ENCODE measurements at regions not wholly inside any gene's neighbourhood (a gene's known extent, or its start where the extent isn't known, plus 50 kb on each side); places are given as distances from the start of the nearest gene placed in this dataset.
"Not testable (repeated sequence)": the region's sequence is repeated elsewhere in the genome, so short reads cannot be mapped to it uniquely, and the experiment has no call there.

DNA sequence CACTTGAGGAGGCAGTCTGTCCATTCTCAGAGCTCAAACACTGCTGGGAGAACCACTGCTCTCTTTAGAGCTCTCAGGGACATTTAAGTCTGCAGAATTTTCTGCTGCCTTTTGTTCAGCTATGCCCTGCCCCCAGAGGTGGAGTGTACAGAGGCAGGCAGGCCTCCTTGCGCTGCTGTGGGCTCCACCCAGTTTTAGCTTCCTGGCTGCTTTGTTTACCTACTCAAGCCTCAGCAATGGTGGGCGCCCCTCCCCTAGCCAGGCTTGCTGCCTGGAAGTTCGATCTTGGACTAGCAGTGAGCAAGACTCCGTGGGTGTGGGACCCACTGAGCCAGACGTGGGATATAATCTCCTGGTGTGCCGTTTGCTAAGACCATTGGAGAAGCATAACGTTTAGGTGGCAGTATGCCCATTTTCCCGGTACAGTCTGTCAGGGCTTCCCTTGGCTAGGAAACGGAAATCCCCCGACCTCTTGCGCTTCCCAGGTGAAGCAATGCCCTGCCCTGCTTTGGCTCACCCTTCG is 271.6 kb upstream of the ZNF32 start:
- TF ChIP-seq RAD21 (IDR thresholded peaks at IDR 0.05; ENCODE audit: low read depth); POLR2A (IDR thresholded peaks at IDR 0.05; ENCODE audit: borderline replicate concordance, extremely low read depth, insufficient read depth, insufficient read length); TCF7L2 (IDR thresholded peaks at IDR 0.05; ENCODE audit: borderline replicate concordance, extremely low read depth, insufficient read depth, insufficient read length); YY1 (IDR thresholded peaks at IDR 0.05; ENCODE audit: extremely low read depth, insufficient replicate concordance, low read depth, low read length); SIN3A (IDR thresholded peaks at IDR 0.05; ENCODE audit: low read depth): not testable (repeated sequence)
- TF ChIP-seq, protein P1, sequence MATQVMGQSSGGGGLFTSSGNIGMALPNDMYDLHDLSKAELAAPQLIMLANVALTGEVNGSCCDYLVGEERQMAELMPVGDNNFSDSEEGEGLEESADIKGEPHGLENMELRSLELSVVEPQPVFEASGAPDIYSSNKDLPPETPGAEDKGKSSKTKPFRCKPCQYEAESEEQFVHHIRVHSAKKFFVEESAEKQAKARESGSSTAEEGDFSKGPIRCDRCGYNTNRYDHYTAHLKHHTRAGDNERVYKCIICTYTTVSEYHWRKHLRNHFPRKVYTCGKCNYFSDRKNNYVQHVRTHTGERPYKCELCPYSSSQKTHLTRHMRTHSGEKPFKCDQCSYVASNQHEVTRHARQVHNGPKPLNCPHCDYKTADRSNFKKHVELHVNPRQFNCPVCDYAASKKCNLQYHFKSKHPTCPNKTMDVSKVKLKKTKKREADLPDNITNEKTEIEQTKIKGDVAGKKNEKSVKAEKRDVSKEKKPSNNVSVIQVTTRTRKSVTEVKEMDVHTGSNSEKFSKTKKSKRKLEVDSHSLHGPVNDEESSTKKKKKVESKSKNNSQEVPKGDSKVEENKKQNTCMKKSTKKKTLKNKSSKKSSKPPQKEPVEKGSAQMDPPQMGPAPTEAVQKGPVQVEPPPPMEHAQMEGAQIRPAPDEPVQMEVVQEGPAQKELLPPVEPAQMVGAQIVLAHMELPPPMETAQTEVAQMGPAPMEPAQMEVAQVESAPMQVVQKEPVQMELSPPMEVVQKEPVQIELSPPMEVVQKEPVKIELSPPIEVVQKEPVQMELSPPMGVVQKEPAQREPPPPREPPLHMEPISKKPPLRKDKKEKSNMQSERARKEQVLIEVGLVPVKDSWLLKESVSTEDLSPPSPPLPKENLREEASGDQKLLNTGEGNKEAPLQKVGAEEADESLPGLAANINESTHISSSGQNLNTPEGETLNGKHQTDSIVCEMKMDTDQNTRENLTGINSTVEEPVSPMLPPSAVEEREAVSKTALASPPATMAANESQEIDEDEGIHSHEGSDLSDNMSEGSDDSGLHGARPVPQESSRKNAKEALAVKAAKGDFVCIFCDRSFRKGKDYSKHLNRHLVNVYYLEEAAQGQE (IDR thresholded peaks at IDR 0.05; ENCODE audit: low read depth), result not testable (repeated sequence)
- TF ChIP-seq, protein P2, sequence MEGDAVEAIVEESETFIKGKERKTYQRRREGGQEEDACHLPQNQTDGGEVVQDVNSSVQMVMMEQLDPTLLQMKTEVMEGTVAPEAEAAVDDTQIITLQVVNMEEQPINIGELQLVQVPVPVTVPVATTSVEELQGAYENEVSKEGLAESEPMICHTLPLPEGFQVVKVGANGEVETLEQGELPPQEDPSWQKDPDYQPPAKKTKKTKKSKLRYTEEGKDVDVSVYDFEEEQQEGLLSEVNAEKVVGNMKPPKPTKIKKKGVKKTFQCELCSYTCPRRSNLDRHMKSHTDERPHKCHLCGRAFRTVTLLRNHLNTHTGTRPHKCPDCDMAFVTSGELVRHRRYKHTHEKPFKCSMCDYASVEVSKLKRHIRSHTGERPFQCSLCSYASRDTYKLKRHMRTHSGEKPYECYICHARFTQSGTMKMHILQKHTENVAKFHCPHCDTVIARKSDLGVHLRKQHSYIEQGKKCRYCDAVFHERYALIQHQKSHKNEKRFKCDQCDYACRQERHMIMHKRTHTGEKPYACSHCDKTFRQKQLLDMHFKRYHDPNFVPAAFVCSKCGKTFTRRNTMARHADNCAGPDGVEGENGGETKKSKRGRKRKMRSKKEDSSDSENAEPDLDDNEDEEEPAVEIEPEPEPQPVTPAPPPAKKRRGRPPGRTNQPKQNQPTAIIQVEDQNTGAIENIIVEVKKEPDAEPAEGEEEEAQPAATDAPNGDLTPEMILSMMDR (IDR thresholded peaks at IDR 0.05 in 2 of 3, conservative IDR thresholded peaks at IDR 0.05 in 1 of 3; ENCODE audit: borderline replicate concordance in 1 of 3, insufficient read depth in 1 of 3, low read depth in 2 of 3, low read length in 2 of 3), result not testable (repeated sequence)
- TF ChIP-seq, protein P3, sequence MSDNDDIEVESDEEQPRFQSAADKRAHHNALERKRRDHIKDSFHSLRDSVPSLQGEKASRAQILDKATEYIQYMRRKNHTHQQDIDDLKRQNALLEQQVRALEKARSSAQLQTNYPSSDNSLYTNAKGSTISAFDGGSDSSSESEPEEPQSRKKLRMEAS (IDR thresholded peaks at IDR 0.05), result not testable (repeated sequence)
- TF ChIP-seq, protein P4, sequence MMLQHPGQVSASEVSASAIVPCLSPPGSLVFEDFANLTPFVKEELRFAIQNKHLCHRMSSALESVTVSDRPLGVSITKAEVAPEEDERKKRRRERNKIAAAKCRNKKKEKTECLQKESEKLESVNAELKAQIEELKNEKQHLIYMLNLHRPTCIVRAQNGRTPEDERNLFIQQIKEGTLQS (IDR thresholded peaks at IDR 0.05), result not testable (repeated sequence)

Measured in HCT116 (cell line).